Fibroblast of skin of back (primary cell): ENCODE measurements at regions not wholly inside any gene's neighbourhood (a gene's known extent, or its start where the extent isn't known, plus 50 kb on each side); places are given as distances from the start of the nearest gene placed in this dataset.

Experiments
- DNase-seq: peaks from one replicate; pipeline ENCODE4 v3.0.0-alpha.2; 2013

- no peak for DNase-seq
Measured at GRCh38 chr6:1516742-1517520, 92.8 kb upstream of the FOXC1 start.

- DNase-seq: no peak
Measured at GRCh38 chr6:1518855-1519254, 90.9 kb upstream of the FOXC1 start.

GRCh38 chr6:1519597-1519996 is 90.1 kb upstream of the FOXC1 start:
- DNase-seq: no peak

- no peak for DNase-seq
Measured at GRCh38 chr6:1522779-1523178, 86.9 kb upstream of the FOXC1 start.

- DNase-seq: peak; percentile 71
Measured at GRCh38 chr6:1524040-1524480, 85.7 kb upstream of the FOXC1 start.

GRCh38 chr6:1525364-1526038 is 84.2 kb upstream of the FOXC1 start:
- no peak for DNase-seq

GRCh38 chr6:1526398-1527072 is 83.2 kb upstream of the FOXC1 start:
- no peak for DNase-seq

- peak; percentile 49 for DNase-seq
Measured at GRCh38 chr6:1527073-1527457, 82.7 kb upstream of the FOXC1 start.

GRCh38 chr6:1535295-1535694 is 74.4 kb upstream of the FOXC1 start:
- peak; percentile 35 for DNase-seq

- no peak for DNase-seq
Measured at GRCh38 chr6:1536526-1537429, 72.9 kb upstream of the FOXC1 start.

GRCh38 chr6:1538369-1538768 is 71.3 kb upstream of the FOXC1 start:
- no peak for DNase-seq

- DNase-seq: no peak
Measured at GRCh38 chr6:1538810-1539478, 70.8 kb upstream of the FOXC1 start.

- no peak for DNase-seq
Measured at GRCh38 chr6:1540864-1541521, 68.7 kb upstream of the FOXC1 start.

- DNase-seq: no peak
Measured at GRCh38 chr6:1542335-1542734, 67.4 kb upstream of the FOXC1 start.

- DNase-seq: no peak
Measured at GRCh38 chr6:1542764-1543163, 67.0 kb upstream of the FOXC1 start.

GRCh38 chr6:1544000-1544399 is 65.7 kb upstream of the FOXC1 start:
- DNase-seq: no peak

GRCh38 chr6:1544603-1545002 is 65.1 kb upstream of the FOXC1 start:
- DNase-seq: no peak

- no peak for DNase-seq
Measured at GRCh38 chr6:1545654-1546053, 64.1 kb upstream of the FOXC1 start.

GRCh38 chr6:1547785-1548184 is 61.9 kb upstream of the FOXC1 start:
- no peak for DNase-seq

- no peak for DNase-seq
Measured at GRCh38 chr6:1551249-1551648, 58.5 kb upstream of the FOXC1 start.

- no peak for DNase-seq
Measured at GRCh38 chr6:1552296-1552761, 57.4 kb upstream of the FOXC1 start.
